BJ (cell line): ENCODE measurements at regions not wholly inside any gene's neighbourhood (a gene's known extent, or its start where the extent isn't known, plus 50 kb on each side); places are given as distances from the start of the nearest gene placed in this dataset.

Source experiments
- CTCF ChIA-PET: fragments of 350-600 bp; formaldehyde crosslinking; extraction: SDS; loops from one replicate; lab custom pipeline; 2021; ENCODE audit warnings: antibody characterized with exemption, inconsistent platforms; lab: Yijun Ruan, JAX
- POLR2A ChIA-PET: fragments of 300-600 bp; sonication (Branson Sonifier 250); formaldehyde crosslinking; extraction: SDS; loops from one replicate; lab custom pipeline; 2021; ENCODE audit warnings: antibody characterized with exemption; lab: Charles Lee
- DNase-seq: peaks from one replicate; pipeline ENCODE4 v3.0.0-alpha.2; 2011; ENCODE audit warnings: low read depth
- H3K27me3 ChIP-seq: 2 replicates; pipeline ENCODE4 v1.6.0; 2011; ENCODE audit warnings: low read length; ENCODE audit not compliant: control insufficient read depth, insufficient read depth
- H3K36me3 ChIP-seq: 2 replicates; pipeline ENCODE4 v1.5.1; 2011; ENCODE audit warnings: low read length; ENCODE audit not compliant: control insufficient read depth, insufficient read depth
- H3K4me3 ChIP-seq: 2 replicates; pipeline ENCODE4 v1.5.1; 2011; ENCODE audit warnings: low read depth, mild to moderate bottlenecking, control low read depth, low read length
- CTCF ChIP-seq: IDR thresholded peaks from 2 replicates; pipeline ENCODE4 v1.5.1; 2011; ENCODE audit warnings: low read depth, mild to moderate bottlenecking, control low read depth, inconsistent platforms, low read length, moderate library complexity; ENCODE audit not compliant: insufficient read depth

DNA sequence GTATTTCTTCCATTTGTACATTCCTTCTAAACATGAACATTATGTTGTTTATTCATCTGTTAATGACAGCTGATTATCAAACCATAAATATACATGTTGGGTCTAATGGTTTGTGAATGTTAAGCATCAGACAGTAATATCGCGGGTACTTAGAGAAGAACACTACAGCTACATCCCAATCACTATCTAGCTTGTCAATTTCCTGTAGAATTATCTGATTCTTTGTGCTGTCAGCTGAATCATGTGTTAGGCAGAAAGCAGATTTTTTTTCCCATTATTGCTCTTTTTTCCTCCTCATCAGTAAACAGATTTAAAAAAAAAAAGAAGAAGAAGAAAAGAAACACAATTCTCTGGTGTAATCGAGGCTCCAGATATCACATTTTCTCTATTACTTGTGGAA is 183.6 kb upstream of the CTBP2 start:
- Histone ChIP-seq H3K4me3 (no peak overlapping the region), H3K36me3 (no peaks in the 10 kb centered on the region), H3K27me3 (no peaks in the 10 kb centered on the region; the same call in 1 of the 2 replicates)
- DNase-seq = no peak
- no peak for TF ChIP-seq CTCF
- ChIA-PET POLR2A (no interaction called here), CTCF (interaction anchor here (0.6 to 4.2 kb wide), 6 partner anchors 10 to 296 kb away, joined by 3 to 15 read pairs (median 7); no protein-coding TSS in a partner anchor)

DNA sequence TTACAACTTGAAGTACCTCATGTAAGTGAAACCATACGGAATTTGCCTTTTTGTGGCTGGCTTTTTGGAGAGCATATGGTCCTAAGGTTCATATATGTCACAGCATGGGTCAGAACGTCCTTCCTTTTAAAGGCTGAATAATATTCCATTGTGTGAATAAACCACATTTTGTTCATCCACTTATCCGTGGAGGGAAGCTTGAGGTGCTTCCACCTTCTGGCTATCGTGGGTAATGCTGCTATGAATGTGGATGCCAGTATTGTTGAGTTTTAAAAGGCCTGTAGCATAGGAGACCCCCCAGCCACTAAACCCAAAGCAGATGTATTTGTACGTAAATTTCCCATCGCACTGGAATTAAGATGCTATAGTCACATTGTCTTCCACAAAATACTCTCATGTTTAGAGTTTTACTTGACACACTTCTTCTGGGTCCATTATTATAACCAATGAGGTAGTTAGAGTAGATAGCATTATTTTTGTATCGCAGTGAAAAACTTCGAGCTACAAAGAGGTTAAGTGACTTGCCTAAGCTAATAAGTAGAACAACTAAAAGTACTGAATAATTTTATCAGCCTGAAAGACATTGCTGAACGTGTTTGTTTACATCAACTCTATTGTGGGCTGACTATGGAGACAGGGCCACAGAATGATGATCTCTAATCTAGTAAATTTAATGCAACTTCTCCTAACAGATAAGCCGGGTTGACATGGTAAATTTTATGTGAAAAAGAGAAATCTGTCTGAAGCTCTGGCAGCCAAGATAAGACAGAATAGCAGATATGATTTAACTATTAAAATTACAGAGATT is 183.0 kb upstream of the CTBP2 start:
- CTCF ChIA-PET = interaction anchor here (0.6 to 4.2 kb wide), 9 partner anchors 9 to 295 kb away, joined by 3 to 15 read pairs (median 7); no protein-coding TSS in a partner anchor
- Histone ChIP-seq H3K27me3 (no peaks in the 10 kb centered on the region; the same call in 1 of the 2 replicates), H3K36me3 (no peaks in the 10 kb centered on the region), H3K4me3 (no peak overlapping the region)
- POLR2A ChIA-PET = no interaction called here
- peak; percentile 73 for TF ChIP-seq CTCF
- DNase-seq = no peak

GRCh38 chr10:125341611-125342010 is 181.2 kb upstream of the CTBP2 start:
- H3K27me3 ChIP-seq = no peaks in the 10 kb centered on the region; the same call in 1 of the 2 replicates
- DNase-seq = no peak
- POLR2A ChIA-PET = no interaction called here
- CTCF ChIA-PET = interaction anchor here (1.0 kb wide), 1 partner anchor 9 kb away, joined by 3 read pairs; no protein-coding TSS in a partner anchor
- no peaks in the 10 kb centered on the region for H3K36me3 ChIP-seq
- no peak for TF ChIP-seq CTCF
- H3K4me3 ChIP-seq = no peak overlapping the region

DNA sequence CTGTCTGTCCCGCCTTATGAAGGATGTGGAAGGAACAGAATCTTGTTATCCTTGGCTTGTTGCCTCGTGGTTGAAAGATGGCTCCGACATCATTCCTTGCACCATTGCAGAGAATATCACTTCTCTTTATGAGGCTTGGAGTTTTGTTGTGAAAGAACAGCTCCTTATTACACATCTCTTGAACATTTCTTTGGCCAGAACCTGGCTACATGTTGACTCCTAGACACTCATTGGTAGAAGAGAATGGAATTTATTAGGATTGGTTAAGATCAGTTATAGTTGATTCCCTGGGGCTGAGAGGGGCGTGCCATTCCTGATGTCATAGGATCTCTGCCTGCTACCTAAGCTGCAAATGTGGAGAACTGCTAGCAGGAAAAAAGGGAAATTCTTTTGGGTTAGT is 180.5 kb upstream of the CTBP2 start:
- Histone ChIP-seq H3K36me3 (no peaks in the 10 kb centered on the region), H3K4me3 (no peak overlapping the region), H3K27me3 (no peaks in the 10 kb centered on the region)
- no peak for TF ChIP-seq CTCF
- ChIA-PET POLR2A (no interaction called here), CTCF (interaction anchor here (0.6 to 1.0 kb wide), 2 partner anchors 9 to 185 kb away, joined by 3 read pairs; no protein-coding TSS in a partner anchor)
- DNase-seq = no peak

DNA sequence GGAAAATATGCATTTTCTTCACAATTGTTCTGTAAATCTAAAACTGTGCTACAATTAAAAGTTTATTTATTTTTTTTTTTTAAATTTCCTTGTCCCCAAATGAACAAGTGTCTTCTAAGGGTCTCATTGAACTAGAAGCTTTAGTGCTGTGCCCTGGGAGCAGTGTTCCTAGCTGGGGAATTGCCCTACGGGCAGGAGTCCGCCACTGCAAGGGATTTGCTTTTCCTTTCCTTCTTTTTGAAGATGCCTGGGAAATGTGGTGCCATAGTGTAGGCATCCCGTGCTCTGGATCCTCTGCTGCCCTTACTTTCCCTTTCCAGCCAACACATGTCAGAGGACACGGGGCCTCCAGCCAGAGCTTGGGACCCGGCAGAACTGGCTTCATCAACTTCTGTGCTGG is 177.1 kb upstream of the CTBP2 start:
- CTCF ChIA-PET = no interaction called here

More for the DNA sequence above, 177.1 kb upstream of the CTBP2 start:
- Histone ChIP-seq H3K27me3 (peaks cover 1% of the 10 kb centered on the region; the same call in 1 of the 2 replicates), H3K36me3 (no peaks in the 10 kb centered on the region), H3K4me3 (no peak overlapping the region)
- TF ChIP-seq CTCF = no peak
- POLR2A ChIA-PET = no interaction called here
- no peak for DNase-seq
